ENCODE measurements at regions not wholly inside any gene's neighbourhood (a gene's known extent, or its start where the extent isn't known, plus 50 kb on each side); places are given as distances from the start of the nearest gene placed in this dataset.

DNA sequence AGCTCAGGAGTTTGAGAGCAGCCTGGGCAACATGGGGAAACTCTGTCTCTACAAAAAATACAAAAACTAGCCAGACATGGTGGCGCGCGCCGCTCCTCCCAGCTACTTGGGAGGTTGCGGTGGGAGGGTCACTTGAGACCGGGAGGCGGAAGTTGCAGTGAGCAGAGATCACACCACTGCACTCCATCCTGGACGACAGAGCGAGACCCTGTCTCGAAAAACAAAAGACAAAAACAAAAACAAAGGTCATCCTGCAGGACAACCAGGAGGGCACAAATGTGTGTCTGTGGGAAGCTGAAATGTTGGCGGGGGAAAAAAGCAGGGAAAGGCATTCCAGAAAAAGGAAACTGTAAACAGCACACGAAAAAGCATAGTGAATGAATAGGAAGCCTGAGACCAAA lies 104.1 kb upstream of the HNRNPU start (continued):
- TF ChIP-seq, protein P1, sequence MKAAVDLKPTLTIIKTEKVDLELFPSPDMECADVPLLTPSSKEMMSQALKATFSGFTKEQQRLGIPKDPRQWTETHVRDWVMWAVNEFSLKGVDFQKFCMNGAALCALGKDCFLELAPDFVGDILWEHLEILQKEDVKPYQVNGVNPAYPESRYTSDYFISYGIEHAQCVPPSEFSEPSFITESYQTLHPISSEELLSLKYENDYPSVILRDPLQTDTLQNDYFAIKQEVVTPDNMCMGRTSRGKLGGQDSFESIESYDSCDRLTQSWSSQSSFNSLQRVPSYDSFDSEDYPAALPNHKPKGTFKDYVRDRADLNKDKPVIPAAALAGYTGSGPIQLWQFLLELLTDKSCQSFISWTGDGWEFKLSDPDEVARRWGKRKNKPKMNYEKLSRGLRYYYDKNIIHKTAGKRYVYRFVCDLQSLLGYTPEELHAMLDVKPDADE (IDR thresholded peaks at IDR 0.05), result no peak
- no peak for TF ChIP-seq ZNF331 (CRISPR knock-in tag; IDR thresholded peaks at IDR 0.05; ENCODE audit: low read depth)
- TF ChIP-seq, protein P2, sequence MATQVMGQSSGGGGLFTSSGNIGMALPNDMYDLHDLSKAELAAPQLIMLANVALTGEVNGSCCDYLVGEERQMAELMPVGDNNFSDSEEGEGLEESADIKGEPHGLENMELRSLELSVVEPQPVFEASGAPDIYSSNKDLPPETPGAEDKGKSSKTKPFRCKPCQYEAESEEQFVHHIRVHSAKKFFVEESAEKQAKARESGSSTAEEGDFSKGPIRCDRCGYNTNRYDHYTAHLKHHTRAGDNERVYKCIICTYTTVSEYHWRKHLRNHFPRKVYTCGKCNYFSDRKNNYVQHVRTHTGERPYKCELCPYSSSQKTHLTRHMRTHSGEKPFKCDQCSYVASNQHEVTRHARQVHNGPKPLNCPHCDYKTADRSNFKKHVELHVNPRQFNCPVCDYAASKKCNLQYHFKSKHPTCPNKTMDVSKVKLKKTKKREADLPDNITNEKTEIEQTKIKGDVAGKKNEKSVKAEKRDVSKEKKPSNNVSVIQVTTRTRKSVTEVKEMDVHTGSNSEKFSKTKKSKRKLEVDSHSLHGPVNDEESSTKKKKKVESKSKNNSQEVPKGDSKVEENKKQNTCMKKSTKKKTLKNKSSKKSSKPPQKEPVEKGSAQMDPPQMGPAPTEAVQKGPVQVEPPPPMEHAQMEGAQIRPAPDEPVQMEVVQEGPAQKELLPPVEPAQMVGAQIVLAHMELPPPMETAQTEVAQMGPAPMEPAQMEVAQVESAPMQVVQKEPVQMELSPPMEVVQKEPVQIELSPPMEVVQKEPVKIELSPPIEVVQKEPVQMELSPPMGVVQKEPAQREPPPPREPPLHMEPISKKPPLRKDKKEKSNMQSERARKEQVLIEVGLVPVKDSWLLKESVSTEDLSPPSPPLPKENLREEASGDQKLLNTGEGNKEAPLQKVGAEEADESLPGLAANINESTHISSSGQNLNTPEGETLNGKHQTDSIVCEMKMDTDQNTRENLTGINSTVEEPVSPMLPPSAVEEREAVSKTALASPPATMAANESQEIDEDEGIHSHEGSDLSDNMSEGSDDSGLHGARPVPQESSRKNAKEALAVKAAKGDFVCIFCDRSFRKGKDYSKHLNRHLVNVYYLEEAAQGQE (IDR thresholded peaks at IDR 0.05; ENCODE audit: unreplicated experiment), result no peak
- TF ChIP-seq POLR2AphosphoS5 (IDR thresholded peaks at IDR 0.05; ENCODE audit: low read depth), result no peak
- no peak for TF ChIP-seq ZNF114 (CRISPR knock-in tag; IDR thresholded peaks at IDR 0.05)
- no peak for TF ChIP-seq JUNB (IDR thresholded peaks at IDR 0.05; ENCODE audit: unreplicated experiment)
- TF ChIP-seq CREB1 (CRISPR knock-in tag; IDR thresholded peaks at IDR 0.05; ENCODE audit: low read depth), result no peak

DNA sequence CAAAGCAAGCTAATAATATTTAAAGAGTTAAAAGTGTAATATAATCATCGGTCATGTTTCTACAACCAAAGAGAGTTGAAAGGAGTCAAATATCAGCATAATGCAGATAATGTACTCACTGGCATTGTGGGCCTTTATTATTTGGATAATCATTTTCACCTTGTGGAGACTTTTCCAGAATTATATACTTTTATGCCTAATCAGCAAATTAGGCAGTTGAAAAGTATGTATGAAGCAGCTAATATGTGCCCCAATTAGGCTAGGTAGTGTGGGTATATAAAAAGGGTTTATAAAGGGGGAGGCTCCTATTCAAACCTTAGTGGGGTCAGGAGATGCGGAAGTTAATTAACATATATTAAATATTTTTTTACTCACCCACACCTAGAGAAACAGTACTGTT lies 102.8 kb upstream of the HNRNPU start:
- no peak overlapping the region for H3K4me3 Mint-ChIP-seq
- Histone ChIP-seq H3K36me3 (ENCODE audit: insufficient read depth) (no peaks in the 10 kb centered on the region), H3F3A (replicated peaks; ENCODE audit: low read depth) (no peaks in the 10 kb centered on the region), H2AFZ (no peak overlapping the region), H3K4me3 (no peak overlapping the region), H3K79me2 (replicated peaks; ENCODE audit: insufficient read depth) (no peaks in the 10 kb centered on the region), H3K4me1 (ENCODE audit: insufficient read depth) (peaks cover 23% of the 10 kb centered on the region), H3K27me3 (ENCODE audit: insufficient read depth) (no peaks in the 10 kb centered on the region), H4K20me1 (replicated peaks; ENCODE audit: insufficient read depth) (no peaks in the 10 kb centered on the region), H3K27ac (ENCODE audit: low read depth) (no peak overlapping the region), H3K9me2 (ENCODE audit: insufficient read depth) (no peaks in the 10 kb centered on the region), H3K4me2 (no peak overlapping the region)
- DNase-seq (ENCODE audit: low spot score) (no peak), ATAC-seq (no peak)
- H3K36me3 Mint-ChIP-seq (ENCODE audit: low read depth), result no peaks in the 10 kb centered on the region; the same call in 2 of the 3 replicates
- TF ChIP-seq STAT1 (IDR thresholded peaks at IDR 0.05; ENCODE audit: unreplicated experiment) (no peak), POLR2AphosphoS5 (IDR thresholded peaks at IDR 0.05; ENCODE audit: low read depth) (no peak), CTCF (conservative IDR thresholded peaks at IDR 0.05; ENCODE audit: low read depth in 2 of 2) (no peak), EZH2 (IDR thresholded peaks at IDR 0.05; ENCODE audit: low read depth, unreplicated experiment) (no peak), ZNF331 (CRISPR knock-in tag; IDR thresholded peaks at IDR 0.05; ENCODE audit: low read depth) (no peak)
- TF ChIP-seq, protein P2 (IDR thresholded peaks at IDR 0.05; ENCODE audit: unreplicated experiment), result no peak
- TF ChIP-seq, protein P1 (IDR thresholded peaks at IDR 0.05), result no peak
- H3K9me3 Mint-ChIP-seq, result no peaks in the 10 kb centered on the region
- peaks cover 11% of the 10 kb centered on the region for H3K27me3 Mint-ChIP-seq (ENCODE audit: insufficient read depth, low read depth, poor library complexity)
- no peak overlapping the region for H3K27ac Mint-ChIP-seq
- peaks cover 35% of the 10 kb centered on the region for H3K4me1 Mint-ChIP-seq
